ENCODE measurements at regions not wholly inside any gene's neighbourhood (a gene's known extent, or its start where the extent isn't known, plus 50 kb on each side); places are given as distances from the start of the nearest gene placed in this dataset.

- Histone ChIP-seq H3K4me3 (no peak overlapping the region), H3K27ac (no peak overlapping the region), H3K4me1 (no peaks in the 10 kb centered on the region), H3K36me3 (no peaks in the 10 kb centered on the region), H3K9me3 (no peaks in the 10 kb centered on the region), H3K27me3 (peaks cover 0 to 9% (median 0%) of the 10 kb centered on the region in 7 donors)
- intact Hi-C loops (cut with DNase I): no loop called here
- ATAC-seq (no peak), DNase-seq (no peak)
- TF ChIP-seq, protein P1, sequence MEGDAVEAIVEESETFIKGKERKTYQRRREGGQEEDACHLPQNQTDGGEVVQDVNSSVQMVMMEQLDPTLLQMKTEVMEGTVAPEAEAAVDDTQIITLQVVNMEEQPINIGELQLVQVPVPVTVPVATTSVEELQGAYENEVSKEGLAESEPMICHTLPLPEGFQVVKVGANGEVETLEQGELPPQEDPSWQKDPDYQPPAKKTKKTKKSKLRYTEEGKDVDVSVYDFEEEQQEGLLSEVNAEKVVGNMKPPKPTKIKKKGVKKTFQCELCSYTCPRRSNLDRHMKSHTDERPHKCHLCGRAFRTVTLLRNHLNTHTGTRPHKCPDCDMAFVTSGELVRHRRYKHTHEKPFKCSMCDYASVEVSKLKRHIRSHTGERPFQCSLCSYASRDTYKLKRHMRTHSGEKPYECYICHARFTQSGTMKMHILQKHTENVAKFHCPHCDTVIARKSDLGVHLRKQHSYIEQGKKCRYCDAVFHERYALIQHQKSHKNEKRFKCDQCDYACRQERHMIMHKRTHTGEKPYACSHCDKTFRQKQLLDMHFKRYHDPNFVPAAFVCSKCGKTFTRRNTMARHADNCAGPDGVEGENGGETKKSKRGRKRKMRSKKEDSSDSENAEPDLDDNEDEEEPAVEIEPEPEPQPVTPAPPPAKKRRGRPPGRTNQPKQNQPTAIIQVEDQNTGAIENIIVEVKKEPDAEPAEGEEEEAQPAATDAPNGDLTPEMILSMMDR (IDR thresholded peaks at IDR 0.05): no peak
- 69 to 73% methylated on average over 3 of the region's 3 CpGs for WGBS, 2 donors
Measured at GRCh38 chr11:33507356-33507755, 193.3 kb downstream of the C11orf91 start.

DNA sequence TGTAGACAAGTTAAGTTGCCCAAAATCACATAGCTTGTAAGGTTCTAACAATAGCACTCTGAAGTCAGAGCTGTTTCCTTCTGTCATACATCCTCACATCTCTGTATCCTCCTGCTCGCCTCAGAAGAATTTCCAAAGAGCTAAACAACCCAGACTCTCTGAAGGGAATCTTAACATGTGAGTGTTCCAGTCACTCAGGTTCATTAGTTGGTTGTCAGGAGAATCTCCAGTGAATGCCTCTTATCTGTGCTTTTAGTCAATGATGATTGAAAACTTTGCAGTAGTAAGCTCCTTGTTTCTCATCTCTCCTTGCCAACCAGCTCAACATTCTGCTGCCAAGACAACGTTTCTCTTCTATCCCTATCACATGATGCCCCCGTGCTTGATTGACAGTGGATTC, 195.5 kb downstream of the C11orf91 start:
- intact Hi-C loops (cut with DNase I): no loop called here
- Histone ChIP-seq H3K36me3 (no peaks in the 10 kb centered on the region), H3K27ac (no peak overlapping the region), H3K9me3 (no peaks in the 10 kb centered on the region), H3K4me3 (no peak overlapping the region), H3K27me3 (peaks cover 0 to 9% (median 0%) of the 10 kb centered on the region in 7 donors), H3K4me1 (no peaks in the 10 kb centered on the region)
- DNase-seq (no peak), ATAC-seq (no peak)
- TF ChIP-seq, protein P1 (IDR thresholded peaks at IDR 0.05): no peak
- 49 to 52% methylated on average over 3 of the region's 3 CpGs for WGBS, 2 donors

GRCh38 chr11:33500861-33501479, 199.7 kb downstream of the C11orf91 start:
- Histone ChIP-seq H3K27ac (no peak overlapping the region), H3K36me3 (no peaks in the 10 kb centered on the region), H3K4me1 (no peaks in the 10 kb centered on the region), H3K4me3 (no peak overlapping the region), H3K27me3 (peaks cover 0 to 8% (median 5%) of the 10 kb centered on the region in 7 donors), H3K9me3 (no peaks in the 10 kb centered on the region)
- peak in 1 of 2 donors; percentile 12 for DNase-seq
- WGBS, 2 donors: 10 to 13% methylated on average over 2 of the region's 2 CpGs
- TF ChIP-seq, protein P1 (IDR thresholded peaks at IDR 0.05): no peak
- ATAC-seq: no peak
- intact Hi-C loops (cut with DNase I): no loop called here

DNA sequence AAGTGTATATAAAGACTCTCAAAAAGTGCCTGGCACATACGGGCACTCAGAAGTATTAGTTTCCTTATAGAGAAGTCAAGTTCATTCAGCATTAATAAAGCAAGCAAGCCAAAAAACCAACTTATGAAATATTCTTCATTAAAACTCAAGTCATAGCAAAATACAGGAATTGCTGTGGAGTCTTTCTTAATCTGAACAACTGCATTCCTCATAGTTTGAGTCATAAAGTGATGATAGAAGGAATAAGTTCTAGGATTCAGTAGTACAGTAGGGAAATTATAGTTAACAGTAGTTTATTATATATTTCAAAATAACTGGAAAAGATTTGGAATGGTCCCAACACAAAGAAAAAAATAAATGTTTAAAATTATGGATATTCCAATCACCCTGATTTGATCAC, 200.3 kb downstream of the C11orf91 start:
- H3K27me3 ChIP-seq: peaks cover 0 to 7% (median 4%) of the 10 kb centered on the region in 7 donors
- H3K4me3 ChIP-seq: no peak overlapping the region
- no peaks in the 10 kb centered on the region for H3K9me3 ChIP-seq
- no peaks in the 10 kb centered on the region for H3K36me3 ChIP-seq
- TF ChIP-seq, protein P1 (IDR thresholded peaks at IDR 0.05): no peak
- ATAC-seq: no peak
- no peak overlapping the region for H3K27ac ChIP-seq
- intact Hi-C loops (cut with DNase I): no loop called here
- DNase-seq: no peak
- no peaks in the 10 kb centered on the region for H3K4me1 ChIP-seq
- 85 to 92% methylated on average over 1 of the region's 1 CpG for WGBS, 2 donors
